LNCAP (cell line): ENCODE measurements at regions not wholly inside any gene's neighbourhood (a gene's known extent, or its start where the extent isn't known, plus 50 kb on each side); places are given as distances from the start of the nearest gene placed in this dataset.

Experiments used
- CTCF ChIP-seq: fragments of 450-650 bp; IDR thresholded peaks from 2 replicates; pipeline ENCODE4 v1.5.1; 2017; ENCODE audit warnings: mild to moderate bottlenecking

DNA sequence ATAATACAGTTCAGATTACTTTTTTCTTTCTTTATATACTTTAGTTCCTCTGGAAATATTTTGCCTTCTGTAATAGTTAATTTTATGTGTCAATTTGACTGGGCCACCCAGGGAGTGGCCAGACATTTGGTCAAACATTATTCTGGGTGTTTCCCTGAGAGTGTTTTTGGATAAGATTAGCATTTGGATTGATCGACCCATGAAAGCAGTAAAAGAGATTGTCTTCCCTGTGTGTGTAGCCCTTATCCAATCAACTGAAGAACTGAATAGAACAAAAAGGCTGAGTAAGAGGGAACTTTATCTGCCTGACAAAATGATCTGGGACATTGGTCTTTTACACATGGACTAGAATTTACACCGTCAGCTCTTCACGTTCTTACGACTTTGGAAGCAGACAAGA lies 1190.1 kb upstream of the FAM98A start:
- no peak for TF ChIP-seq CTCF

DNA sequence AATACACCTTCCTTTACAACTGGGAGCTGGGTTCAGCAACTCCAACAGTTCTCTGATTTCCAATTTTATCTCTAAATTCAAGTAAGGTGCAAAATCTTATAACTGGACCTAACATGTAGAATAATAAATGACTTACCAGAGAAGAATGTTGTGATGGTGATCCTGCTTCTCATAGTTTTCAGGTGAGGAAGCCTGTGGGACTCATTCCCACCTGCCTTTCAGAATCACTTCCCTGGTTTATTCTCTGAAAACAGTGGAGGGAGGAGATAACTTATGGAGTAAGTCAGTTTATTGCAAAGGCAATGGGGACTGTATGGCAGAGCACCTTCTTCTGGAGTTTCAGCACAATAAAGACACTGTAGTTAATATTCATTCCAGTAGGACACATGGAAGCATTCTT lies 1188.2 kb upstream of the FAM98A start:
- no peak for TF ChIP-seq CTCF

DNA sequence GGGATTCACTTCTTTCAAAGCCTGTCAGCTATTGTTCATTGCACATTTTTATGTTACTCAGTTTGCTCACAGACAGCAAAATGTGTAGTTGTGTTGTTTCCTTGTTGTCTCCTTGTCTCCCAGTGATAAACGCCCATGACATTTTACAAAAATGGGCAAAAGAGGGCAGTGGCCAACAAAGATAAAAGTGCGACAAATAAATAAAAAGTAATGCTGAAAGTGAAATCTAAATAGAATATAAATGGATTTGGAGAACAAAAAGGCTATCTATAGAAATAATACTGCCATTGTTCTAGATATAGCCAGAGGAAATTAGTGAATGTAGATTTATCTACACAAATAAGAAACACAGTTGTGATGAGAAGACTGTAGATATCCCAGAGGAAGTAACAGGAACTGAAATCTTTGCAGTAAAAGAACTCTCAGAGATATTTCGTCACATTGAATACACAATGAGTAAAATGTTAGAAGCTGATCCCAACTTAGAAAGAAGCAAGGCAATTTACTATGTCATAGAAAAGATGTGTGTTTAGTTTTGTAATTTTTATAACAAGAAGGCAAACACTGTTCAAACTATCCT lies 1186.2 kb upstream of the FAM98A start:
- TF ChIP-seq CTCF: no peak

DNA sequence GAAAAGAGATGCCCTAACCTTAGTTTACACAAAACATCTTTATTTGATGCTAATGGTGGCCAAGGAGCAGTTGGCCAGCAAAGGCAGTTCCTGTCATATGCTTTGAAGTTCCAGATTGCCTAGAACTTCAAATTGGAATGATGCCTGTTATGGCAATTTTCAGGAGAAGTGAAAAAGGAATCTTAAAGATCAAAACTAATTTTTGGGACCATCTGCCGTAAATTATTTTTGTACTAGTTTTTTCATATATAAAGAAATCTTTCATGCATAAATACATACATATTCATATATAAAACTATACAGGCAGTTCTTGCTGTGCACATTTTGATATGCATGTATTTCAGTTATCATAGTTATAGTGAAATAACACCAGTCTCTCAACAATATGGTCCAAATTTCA lies 1185.6 kb upstream of the FAM98A start:
- no peak for TF ChIP-seq CTCF

- no peak for TF ChIP-seq CTCF
Observed at GRCh38 chr2:34747643-34748042, 1148.5 kb upstream of the FAM98A start.

GRCh38 chr2:34738691-34739090 lies 1139.6 kb upstream of the FAM98A start:
- peak; percentile 37; the same call in 1 of the 2 replicates for TF ChIP-seq CTCF

- TF ChIP-seq CTCF: no peak
Observed at GRCh38 chr2:34737146-34737545, 1138.0 kb upstream of the FAM98A start.

GRCh38 chr2:34736482-34736881 lies 1137.4 kb upstream of the FAM98A start:
- TF ChIP-seq CTCF: no peak
